ENCODE measurements at regions not wholly inside any gene's neighbourhood (a gene's known extent, or its start where the extent isn't known, plus 50 kb on each side); places are given as distances from the start of the nearest gene placed in this dataset.

DNA sequence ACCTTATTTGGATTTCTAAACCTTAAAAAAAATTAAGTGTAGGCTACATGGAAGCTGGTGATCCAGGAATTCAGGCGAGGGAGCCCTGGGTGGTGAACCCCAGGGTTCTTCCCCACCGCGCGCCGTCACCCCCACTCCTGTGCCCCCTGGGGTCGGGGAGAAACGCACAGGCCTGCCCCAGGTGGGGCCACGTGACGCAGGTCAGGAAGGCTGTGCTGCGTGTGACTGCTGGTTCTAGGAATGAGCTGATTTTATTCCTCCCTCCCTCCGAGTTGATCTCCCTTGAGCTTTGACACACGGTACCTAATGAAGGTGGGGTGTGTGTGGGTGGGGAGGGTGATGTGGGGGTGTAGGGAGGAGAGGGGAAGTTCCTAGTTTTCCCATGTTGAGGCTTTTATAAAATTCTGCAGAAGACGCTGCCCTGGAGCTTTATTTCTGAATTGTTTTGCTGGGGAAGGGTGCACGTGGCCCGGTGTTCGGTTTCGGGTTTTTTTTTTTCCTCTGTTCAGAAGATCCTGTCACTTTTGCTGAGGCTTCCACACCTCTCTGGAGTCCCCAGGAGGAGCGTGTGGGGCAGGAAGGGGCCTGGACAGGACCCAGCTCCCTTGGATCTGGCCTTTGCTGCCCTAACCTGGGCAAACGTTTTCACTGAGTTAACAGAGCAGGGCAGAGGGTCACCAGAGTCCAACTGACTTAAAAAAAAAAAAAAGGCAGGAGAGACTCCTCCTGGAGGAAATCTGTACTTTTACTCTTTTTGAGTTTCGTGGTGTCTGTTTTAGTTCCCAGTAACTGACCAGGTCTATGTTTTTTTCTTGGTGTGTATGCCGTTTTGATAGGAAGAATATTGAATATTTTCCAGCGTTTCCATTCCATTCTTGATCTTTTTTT lies 55.8 kb upstream of the GSE1 start (continued):
- TF ChIP-seq, protein P1, sequence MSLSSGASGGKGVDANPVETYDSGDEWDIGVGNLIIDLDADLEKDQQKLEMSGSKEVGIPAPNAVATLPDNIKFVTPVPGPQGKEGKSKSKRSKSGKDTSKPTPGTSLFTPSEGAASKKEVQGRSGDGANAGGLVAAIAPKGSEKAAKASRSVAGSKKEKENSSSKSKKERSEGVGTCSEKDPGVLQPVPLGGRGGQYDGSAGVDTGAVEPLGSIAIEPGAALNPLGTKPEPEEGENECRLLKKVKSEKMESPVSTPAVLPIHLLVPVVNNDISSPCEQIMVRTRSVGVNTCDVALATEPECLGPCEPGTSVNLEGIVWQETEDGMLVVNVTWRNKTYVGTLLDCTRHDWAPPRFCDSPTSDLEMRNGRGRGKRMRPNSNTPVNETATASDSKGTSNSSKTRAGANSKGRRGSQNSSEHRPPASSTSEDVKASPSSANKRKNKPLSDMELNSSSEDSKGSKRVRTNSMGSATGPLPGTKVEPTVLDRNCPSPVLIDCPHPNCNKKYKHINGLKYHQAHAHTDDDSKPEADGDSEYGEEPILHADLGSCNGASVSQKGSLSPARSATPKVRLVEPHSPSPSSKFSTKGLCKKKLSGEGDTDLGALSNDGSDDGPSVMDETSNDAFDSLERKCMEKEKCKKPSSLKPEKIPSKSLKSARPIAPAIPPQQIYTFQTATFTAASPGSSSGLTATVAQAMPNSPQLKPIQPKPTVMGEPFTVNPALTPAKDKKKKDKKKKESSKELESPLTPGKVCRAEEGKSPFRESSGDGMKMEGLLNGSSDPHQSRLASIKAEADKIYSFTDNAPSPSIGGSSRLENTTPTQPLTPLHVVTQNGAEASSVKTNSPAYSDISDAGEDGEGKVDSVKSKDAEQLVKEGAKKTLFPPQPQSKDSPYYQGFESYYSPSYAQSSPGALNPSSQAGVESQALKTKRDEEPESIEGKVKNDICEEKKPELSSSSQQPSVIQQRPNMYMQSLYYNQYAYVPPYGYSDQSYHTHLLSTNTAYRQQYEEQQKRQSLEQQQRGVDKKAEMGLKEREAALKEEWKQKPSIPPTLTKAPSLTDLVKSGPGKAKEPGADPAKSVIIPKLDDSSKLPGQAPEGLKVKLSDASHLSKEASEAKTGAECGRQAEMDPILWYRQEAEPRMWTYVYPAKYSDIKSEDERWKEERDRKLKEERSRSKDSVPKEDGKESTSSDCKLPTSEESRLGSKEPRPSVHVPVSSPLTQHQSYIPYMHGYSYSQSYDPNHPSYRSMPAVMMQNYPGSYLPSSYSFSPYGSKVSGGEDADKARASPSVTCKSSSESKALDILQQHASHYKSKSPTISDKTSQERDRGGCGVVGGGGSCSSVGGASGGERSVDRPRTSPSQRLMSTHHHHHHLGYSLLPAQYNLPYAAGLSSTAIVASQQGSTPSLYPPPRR (CRISPR knock-in tag; IDR thresholded peaks at IDR 0.05; ENCODE audit: borderline replicate concordance): no peak
- TF ChIP-seq CBX5 (CRISPR knock-in tag; IDR thresholded peaks at IDR 0.05; ENCODE audit: borderline replicate concordance) (no peak), NKX3-1 (CRISPR knock-in tag; IDR thresholded peaks at IDR 0.05) (no peak), NFE2L2 (IDR thresholded peaks at IDR 0.05; ENCODE audit: low read length) (no peak), IKZF1 (IDR thresholded peaks at IDR 0.05) (no peak), TOPORS (CRISPR knock-in tag; IDR thresholded peaks at IDR 0.05) (no peak), ZNF383 (CRISPR knock-in tag; IDR thresholded peaks at IDR 0.05; ENCODE audit: borderline replicate concordance) (no peak), RARA (CRISPR knock-in tag; IDR thresholded peaks at IDR 0.05) (peak; percentile 48), ZNF605 (CRISPR knock-in tag; IDR thresholded peaks at IDR 0.05) (no peak)
- TF ChIP-seq, protein P2, sequence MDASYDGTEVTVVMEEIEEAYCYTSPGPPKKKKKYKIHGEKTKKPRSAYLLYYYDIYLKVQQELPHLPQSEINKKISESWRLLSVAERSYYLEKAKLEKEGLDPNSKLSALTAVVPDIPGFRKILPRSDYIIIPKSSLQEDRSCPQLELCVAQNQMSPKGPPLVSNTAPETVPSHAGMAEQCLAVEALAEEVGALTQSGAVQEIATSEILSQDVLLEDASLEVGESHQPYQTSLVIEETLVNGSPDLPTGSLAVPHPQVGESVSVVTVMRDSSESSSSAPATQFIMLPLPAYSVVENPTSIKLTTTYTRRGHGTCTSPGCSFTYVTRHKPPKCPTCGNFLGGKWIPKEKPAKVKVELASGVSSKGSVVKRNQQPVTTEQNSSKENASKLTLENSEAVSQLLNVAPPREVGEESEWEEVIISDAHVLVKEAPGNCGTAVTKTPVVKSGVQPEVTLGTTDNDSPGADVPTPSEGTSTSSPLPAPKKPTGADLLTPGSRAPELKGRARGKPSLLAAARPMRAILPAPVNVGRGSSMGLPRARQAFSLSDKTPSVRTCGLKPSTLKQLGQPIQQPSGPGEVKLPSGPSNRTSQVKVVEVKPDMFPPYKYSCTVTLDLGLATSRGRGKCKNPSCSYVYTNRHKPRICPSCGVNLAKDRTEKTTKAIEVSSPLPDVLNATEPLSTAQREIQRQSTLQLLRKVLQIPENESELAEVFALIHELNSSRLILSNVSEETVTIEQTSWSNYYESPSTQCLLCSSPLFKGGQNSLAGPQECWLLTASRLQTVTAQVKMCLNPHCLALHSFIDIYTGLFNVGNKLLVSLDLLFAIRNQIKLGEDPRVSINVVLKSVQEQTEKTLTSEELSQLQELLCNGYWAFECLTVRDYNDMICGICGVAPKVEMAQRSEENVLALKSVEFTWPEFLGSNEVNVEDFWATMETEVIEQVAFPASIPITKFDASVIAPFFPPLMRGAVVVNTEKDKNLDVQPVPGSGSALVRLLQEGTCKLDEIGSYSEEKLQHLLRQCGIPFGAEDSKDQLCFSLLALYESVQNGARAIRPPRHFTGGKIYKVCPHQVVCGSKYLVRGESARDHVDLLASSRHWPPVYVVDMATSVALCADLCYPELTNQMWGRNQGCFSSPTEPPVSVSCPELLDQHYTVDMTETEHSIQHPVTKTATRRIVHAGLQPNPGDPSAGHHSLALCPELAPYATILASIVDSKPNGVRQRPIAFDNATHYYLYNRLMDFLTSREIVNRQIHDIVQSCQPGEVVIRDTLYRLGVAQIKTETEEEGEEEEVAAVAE (CRISPR knock-in tag; IDR thresholded peaks at IDR 0.05; ENCODE audit: borderline replicate concordance): no peak
- TF ChIP-seq, protein P3, sequence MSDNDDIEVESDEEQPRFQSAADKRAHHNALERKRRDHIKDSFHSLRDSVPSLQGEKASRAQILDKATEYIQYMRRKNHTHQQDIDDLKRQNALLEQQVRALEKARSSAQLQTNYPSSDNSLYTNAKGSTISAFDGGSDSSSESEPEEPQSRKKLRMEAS (IDR thresholded peaks at IDR 0.05): peak; percentile 82
- TF ChIP-seq, protein P4, sequence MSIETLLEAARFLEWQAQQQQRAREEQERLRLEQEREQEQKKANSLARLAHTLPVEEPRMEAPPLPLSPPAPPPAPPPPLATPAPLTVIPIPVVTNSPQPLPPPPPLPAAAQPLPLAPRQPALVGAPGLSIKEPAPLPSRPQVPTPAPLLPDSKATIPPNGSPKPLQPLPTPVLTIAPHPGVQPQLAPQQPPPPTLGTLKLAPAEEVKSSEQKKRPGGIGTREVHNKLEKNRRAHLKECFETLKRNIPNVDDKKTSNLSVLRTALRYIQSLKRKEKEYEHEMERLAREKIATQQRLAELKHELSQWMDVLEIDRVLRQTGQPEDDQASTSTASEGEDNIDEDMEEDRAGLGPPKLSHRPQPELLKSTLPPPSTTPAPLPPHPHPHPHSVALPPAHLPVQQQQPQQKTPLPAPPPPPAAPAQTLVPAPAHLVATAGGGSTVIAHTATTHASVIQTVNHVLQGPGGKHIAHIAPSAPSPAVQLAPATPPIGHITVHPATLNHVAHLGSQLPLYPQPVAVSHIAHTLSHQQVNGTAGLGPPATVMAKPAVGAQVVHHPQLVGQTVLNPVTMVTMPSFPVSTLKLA (IDR thresholded peaks at IDR 0.05): peak; percentile 59
- TF ChIP-seq, protein P5, sequence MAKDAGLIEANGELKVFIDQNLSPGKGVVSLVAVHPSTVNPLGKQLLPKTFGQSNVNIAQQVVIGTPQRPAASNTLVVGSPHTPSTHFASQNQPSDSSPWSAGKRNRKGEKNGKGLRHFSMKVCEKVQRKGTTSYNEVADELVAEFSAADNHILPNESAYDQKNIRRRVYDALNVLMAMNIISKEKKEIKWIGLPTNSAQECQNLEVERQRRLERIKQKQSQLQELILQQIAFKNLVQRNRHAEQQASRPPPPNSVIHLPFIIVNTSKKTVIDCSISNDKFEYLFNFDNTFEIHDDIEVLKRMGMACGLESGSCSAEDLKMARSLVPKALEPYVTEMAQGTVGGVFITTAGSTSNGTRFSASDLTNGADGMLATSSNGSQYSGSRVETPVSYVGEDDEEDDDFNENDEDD (CRISPR knock-in tag; IDR thresholded peaks at IDR 0.05; ENCODE audit: borderline replicate concordance): no peak
- TF ChIP-seq, protein P6, sequence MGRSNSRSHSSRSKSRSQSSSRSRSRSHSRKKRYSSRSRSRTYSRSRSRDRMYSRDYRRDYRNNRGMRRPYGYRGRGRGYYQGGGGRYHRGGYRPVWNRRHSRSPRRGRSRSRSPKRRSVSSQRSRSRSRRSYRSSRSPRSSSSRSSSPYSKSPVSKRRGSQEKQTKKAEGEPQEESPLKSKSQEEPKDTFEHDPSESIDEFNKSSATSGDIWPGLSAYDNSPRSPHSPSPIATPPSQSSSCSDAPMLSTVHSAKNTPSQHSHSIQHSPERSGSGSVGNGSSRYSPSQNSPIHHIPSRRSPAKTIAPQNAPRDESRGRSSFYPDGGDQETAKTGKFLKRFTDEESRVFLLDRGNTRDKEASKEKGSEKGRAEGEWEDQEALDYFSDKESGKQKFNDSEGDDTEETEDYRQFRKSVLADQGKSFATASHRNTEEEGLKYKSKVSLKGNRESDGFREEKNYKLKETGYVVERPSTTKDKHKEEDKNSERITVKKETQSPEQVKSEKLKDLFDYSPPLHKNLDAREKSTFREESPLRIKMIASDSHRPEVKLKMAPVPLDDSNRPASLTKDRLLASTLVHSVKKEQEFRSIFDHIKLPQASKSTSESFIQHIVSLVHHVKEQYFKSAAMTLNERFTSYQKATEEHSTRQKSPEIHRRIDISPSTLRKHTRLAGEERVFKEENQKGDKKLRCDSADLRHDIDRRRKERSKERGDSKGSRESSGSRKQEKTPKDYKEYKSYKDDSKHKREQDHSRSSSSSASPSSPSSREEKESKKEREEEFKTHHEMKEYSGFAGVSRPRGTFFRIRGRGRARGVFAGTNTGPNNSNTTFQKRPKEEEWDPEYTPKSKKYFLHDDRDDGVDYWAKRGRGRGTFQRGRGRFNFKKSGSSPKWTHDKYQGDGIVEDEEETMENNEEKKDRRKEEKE (IDR thresholded peaks at IDR 0.05): no peak
